Forelimb muscle (tissue), 1 donor: ENCODE measurements at regions not wholly inside any gene's neighbourhood (a gene's known extent, or its start where the extent isn't known, plus 50 kb on each side); places are given as distances from the start of the nearest gene placed in this dataset.
"Not testable (repeated sequence)": the region's sequence is repeated elsewhere in the genome, so short reads cannot be mapped to it uniquely, and the experiment has no call there.

Source experiments
- DNase-seq: peaks from one replicate; pipeline ENCODE4 v3.0.0-alpha.2; 2013; ENCODE audit warnings: low read depth

- DNase-seq, result no peak
These were observed 159.8 kb upstream of the CXCL13 start for GRCh38 chr4:77445823-77446222.

- no peak for DNase-seq
These were observed 159.0 kb upstream of the CXCL13 start for GRCh38 chr4:77446601-77447000.

GRCh38 chr4:77449171-77449570, 156.4 kb upstream of the CXCL13 start:
- no peak for DNase-seq

GRCh38 chr4:77450006-77450405, 155.6 kb upstream of the CXCL13 start:
- DNase-seq, result no peak

- DNase-seq, result no peak
These were observed 154.1 kb upstream of the CXCL13 start for GRCh38 chr4:77451530-77451929.

- not testable (repeated sequence) for DNase-seq
These were observed 153.5 kb upstream of the CXCL13 start for GRCh38 chr4:77452117-77452516.

GRCh38 chr4:77453911-77454310, 151.7 kb upstream of the CXCL13 start:
- DNase-seq, result no peak

- DNase-seq, result no peak
These were observed 150.8 kb upstream of the CXCL13 start for GRCh38 chr4:77454858-77455257.

GRCh38 chr4:77464100-77464499, 141.5 kb upstream of the CXCL13 start:
- DNase-seq, result not testable (repeated sequence)

GRCh38 chr4:77465271-77465670, 140.3 kb upstream of the CXCL13 start:
- DNase-seq, result no peak

- DNase-seq, result no peak
These were observed 139.2 kb upstream of the CXCL13 start for GRCh38 chr4:77466430-77466829.

- DNase-seq, result no peak
These were observed 133.7 kb upstream of the CXCL13 start for GRCh38 chr4:77471821-77472495.

- no peak for DNase-seq
These were observed 132.1 kb upstream of the CXCL13 start for GRCh38 chr4:77473509-77473908.

GRCh38 chr4:77481856-77482255, 123.8 kb upstream of the CXCL13 start:
- no peak for DNase-seq

GRCh38 chr4:77488882-77489281, 116.7 kb upstream of the CXCL13 start:
- DNase-seq, result no peak

GRCh38 chr4:77493120-77493752, 112.4 kb upstream of the CXCL13 start:
- no peak for DNase-seq

- no peak for DNase-seq
These were observed 111.6 kb upstream of the CXCL13 start for GRCh38 chr4:77493829-77494551.

- DNase-seq, result no peak
These were observed 109.2 kb upstream of the CXCL13 start for GRCh38 chr4:77496457-77496856.

- no peak for DNase-seq
These were observed 104.8 kb upstream of the CXCL13 start for GRCh38 chr4:77500801-77501200.

GRCh38 chr4:77501240-77501639, 104.4 kb upstream of the CXCL13 start:
- no peak for DNase-seq

- DNase-seq, result no peak
These were observed 103.8 kb upstream of the CXCL13 start for GRCh38 chr4:77501851-77502250.

GRCh38 chr4:77504407-77504806, 101.2 kb upstream of the CXCL13 start:
- no peak for DNase-seq
